HG02938 (cell line): ENCODE measurements at regions not wholly inside any gene's neighbourhood (a gene's known extent, or its start where the extent isn't known, plus 50 kb on each side); places are given as distances from the start of the nearest gene placed in this dataset.
"Not testable (repeated sequence)": the region's sequence is repeated elsewhere in the genome, so short reads cannot be mapped to it uniquely, and the experiment has no call there.

Source experiments
- ATAC-seq: cut with Tn5 transposase; IDR thresholded peaks from one replicate; pipeline ENCODE4 v1.9.1; 2021; ENCODE audit warnings: mild to moderate bottlenecking, moderate library complexity; ENCODE audit not compliant: unreplicated experiment

DNA sequence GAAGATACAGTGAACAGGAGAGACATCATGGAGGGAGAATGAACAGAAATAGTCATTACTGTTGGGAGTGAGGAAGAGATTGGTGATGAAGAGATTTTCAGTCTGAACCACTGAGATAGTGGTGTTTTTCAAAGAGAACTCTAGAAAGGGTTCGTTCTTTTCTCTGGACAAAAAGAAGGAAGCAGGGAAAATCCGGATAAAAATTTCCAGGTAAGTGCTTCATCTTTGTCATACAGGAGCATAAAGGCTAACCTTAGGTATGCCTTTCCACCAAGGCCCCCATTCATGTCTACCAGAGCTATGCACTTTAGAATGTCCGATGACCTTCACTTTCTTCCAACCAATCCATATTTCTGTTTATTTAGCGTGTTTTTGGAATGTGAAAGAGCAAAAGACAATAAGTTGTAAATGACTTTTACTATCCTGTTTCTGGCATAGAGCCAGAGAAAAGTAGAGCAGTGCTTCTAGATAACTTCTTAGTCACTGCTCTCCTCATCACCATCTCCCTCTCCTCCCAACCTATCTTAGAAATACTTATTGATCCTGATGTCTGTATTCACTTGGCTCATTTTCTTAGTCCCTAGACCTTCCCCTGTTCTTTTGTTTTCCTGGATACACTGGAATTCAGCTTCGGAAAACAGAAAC, 116.5 kb downstream of the TTC6 start:
- ATAC-seq: no peak

DNA sequence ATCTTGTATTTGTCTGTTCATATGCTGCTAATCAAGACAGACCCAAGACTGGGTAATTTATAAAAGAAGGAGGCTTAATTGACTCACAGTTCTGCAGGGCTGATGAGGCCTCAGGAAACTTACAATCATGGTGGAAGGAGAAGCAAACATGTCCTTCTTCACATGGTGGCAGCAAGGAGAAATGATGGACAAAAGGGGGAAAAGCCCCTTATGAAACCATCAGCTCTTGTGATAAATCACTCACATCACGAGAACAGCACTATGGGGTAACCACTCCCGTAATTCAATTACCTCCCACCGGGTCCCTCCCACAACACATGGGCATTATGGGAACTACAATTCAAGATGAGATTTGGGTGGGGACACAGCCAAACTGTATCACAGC, 117.0 kb downstream of the TTC6 start:
- ATAC-seq: not testable (repeated sequence)

DNA sequence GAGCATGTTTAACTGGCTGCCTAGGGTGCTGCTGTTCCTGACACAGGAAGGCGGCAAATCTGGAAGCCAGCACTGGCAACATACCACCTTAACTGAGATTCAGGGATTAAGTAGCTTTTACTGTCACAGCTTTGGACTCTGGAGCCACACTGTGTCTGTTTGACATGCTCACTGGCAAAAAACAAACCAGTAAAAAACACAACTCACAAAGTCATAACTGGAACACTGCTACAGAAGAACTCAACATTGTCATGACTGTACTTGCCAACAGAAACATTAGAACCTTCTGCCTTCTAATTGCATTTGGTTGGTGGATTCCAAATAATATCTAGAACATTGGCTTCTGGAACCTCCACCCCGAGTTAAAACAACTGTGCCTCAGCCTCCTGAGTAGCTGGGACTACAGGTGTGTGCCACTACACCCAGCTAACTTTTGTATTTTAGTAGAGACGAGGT, 117.6 kb downstream of the TTC6 start:
- ATAC-seq: no peak

DNA sequence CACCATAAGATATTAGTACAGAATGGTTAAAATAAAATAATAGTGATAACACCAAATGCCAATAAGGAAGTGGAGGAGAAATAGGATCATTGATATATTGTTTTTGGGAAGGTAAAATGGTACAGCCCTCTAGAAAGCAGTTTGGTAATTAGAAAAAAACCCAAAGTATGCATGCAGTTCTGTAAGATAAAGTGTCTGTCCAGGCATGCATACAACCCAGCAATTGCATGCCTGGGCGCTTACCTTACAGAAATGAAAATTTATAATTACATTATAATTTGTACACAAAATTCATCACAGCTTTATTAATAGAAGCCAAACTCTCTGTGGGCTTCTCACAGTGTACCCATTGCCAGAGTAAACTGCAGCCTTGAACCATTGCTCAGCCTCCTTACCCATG, 124.7 kb downstream of the TTC6 start:
- ATAC-seq: no peak

DNA sequence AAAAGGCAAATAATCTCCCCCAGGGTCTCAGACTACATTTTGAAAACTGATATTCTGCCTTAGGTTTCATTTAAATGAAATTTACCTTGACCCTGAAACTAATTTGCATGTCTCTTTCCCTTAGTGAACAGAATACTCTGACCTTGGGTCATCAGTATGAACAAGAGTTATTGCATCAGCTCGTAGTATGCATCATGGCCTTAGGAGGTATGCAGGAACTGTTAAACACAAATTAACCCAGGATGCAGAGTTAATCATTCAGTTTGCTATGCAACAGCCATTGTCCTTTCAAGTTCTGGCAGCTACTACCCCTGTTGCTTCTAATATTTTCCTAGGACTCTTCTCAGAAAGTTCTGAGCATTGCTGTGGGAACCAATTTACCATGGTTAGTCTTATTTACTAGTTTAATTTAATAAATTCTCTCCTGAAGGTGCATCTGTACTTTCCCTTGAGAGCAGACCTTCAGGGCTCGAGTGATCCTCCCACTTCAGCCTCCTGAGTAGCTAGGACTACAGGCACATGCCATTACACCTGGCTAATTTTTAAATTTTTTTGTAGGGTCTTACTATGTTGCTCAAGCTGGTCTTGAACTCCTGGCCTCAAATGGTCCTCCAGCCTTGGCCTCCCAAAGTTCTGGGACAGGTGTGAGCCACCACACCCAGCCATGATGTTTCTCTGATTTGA, 126.7 kb downstream of the TTC6 start:
- ATAC-seq: no peak

DNA sequence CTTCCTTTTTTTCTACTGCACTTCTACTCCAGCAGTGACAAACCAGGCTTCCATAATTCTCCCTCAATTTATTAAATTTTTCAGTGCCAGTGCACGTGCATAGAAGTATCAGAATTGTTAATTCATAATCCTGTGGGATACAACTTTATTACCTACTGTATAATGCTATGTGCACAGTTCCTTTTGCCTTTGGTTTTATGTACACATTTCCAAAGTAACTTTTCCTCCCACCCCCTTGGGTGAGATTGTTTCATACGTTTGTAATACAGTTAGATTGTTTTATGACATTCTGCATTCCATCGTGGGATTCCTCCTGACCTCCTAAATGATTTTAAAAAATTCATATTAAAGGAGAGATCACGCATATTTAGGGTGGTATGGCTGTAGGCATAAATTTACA, 128.1 kb downstream of the TTC6 start:
- no peak for ATAC-seq

DNA sequence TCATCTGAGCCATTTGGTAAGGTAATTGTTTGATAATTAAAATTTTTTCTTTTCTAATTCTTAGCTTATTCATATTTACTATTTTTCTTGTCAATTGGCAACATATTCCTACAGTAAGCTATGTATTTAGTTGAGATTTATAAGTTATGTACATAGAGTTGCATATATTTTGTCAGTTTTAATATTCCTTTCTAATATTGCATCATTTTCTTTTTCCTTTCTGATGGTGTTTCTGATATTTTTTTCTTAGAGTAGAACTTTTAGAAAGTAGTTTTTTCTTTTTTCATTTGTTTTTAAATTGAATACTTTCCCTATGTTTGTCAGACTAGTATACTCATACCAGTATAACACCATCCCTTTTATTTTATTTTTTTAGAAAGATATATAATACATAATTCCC, 131.3 kb downstream of the TTC6 start:
- ATAC-seq: no peak

DNA sequence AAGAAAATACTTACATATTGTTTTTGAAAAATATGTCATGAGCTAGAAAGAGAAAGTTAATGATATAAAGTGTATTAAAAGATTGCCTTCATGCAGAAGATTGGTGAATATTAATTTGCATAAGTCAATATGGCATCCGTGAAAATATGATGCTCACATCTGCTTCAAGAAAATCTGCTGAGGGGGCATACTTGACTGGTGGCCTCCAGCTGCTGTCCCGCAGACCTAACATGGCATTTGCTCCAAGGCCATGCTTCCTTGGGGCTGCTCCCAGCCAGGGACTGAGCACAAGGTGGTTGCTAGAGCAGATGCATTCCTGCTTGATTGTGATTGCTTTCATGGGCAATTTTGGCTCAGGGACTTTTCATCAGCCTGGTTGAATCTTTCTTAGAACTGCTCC, 133.8 kb downstream of the TTC6 start:
- no peak for ATAC-seq

DNA sequence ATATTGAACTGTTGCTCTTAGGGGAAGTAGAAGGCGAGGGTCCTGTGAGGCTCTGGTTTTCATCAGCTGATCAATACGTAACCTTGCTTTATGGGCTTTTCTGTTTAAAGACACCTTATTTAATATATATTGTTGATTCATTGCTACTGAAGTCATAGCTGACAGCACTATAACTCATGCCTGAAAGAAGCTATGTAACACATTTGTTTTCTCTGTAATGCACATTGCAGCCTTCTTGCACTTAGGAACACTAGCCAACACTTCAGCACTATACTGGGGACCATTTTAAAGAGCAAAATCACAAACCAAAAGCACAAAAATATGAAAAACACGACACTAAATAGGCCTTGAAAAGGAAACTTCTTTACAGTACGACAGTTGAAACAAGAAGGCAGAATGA, 135.7 kb downstream of the TTC6 start:
- ATAC-seq: no peak

DNA sequence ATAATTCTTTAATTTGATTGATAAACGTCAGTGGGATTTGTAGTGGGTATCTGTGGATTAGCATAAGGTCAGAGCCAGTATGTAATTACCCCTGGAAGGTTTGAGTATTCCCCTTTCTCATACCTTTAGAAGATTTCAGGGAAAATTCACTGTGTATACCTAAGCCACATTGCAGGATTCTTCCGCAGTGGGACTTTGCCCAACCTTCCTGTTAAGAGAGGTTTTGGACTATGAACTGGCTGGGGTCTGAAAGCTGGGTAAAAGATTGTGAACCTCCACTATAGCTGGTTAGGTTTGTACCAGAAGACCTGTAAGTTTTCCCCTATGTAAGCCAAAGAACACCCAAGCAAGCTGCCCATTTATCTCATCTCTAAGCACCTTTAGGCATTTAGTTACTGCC, 150.2 kb downstream of the TTC6 start:
- ATAC-seq: no peak

DNA sequence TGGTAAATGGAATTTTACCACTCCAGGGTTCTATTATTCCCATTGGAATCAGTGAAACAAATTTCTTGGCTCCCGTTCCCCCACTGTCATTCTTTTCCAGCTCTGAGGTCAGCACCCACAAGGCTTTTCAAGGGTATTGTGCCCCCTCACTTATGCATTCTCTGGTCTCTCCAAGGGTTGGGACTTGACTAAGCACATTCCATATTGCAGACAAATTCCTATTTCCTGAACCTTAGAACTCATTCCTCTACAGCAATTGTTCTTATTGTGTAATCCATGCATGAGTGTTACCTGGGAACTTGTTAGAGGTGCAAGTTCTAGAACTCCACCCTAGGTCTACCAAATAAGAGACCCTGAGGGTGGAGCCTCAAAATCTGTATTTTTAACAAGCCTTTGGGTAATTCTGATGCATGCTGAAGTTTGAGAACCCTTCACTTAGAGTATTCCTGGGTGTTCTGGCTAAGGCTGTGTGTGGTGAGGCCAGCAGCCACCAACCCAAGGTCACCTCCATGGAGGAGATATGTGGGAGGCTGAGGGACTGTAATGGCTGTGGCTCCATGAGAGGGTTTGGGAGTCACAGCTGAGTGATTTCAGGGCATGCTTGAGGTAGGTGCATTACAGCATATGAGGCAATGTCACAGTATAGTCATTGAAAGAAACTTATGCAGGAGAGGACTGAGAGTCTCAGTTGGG, 150.9 kb downstream of the TTC6 start:
- ATAC-seq: no peak

DNA sequence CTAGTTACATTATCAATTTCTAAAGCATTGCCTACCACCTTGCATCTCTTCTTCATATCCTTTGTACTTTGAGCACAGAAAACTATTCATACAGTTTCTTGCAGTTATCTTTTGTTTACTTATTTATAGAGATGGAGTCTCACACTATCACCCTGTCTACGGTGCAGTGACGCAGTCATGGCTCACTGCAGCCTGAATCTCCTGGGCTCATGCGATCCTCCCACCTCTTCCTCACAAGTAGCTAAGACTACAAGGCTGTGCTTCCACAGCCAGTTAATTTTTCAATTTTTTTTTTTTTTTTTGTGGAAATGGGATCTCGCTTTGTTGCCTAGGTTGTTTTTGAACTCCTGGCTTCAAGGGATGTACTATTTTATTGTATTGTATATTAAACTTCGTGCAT, 158.0 kb downstream of the TTC6 start:
- no peak for ATAC-seq

DNA sequence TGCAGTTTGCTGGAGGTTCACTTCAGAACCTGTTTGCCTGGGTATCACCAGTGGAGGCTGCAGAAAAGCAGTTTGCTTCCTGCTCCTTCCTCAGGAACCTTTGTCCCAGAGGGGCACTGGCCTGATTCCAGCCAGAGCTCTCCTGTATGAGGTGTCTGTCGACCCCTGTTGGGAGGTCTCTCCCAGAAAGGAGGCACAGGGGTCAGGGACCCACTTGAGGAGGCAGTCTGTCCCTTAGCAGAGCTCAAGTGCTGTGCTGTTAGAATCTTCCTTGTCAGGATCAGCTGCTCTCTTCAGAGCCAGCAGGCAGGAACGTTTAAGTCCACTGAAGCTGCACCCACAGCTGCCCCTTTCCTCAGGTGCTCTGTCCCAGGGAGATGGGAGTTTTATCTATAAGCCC, 164.8 kb downstream of the TTC6 start:
- ATAC-seq: not testable (repeated sequence)

DNA sequence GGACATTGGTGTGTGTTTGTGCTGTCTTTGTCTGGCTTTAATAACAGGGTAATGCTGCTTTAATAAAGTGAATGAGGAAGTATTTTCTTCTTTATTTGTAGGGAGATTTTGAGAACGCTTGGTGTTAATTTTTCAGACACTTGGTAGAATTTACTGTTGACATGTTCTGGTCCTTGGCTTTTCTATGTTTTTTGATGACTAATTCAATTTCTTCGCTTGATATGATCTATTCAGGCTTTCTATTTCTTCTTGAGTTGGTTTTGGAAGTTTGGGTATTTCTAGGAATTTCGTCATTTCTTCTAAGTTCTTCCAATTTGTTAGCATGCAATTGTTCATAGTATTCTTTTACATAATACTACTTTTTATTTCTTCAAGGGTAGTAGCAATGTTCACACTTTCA, 167.8 kb downstream of the TTC6 start:
- no peak for ATAC-seq

DNA sequence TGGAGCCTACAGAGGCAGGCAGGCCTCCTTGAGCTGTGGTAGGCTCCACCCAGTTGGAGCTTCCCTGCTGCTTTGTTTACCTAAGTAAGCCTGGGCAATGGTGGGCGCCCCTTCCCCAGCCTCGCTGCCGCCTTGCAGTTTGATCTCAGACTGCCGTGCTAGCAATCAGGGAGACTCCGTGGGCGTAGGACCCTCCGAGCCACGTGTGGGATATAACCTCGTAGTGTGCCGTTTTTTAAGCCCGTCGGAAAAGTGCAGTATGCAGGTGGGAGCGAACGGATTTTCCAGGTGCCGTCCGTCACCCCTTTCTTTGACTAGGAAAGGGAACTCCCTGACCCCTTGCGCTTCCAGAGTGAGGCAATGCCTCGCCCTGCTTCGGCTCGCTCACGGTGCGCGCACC, 176.9 kb downstream of the TTC6 start:
- ATAC-seq: not testable (repeated sequence)

DNA sequence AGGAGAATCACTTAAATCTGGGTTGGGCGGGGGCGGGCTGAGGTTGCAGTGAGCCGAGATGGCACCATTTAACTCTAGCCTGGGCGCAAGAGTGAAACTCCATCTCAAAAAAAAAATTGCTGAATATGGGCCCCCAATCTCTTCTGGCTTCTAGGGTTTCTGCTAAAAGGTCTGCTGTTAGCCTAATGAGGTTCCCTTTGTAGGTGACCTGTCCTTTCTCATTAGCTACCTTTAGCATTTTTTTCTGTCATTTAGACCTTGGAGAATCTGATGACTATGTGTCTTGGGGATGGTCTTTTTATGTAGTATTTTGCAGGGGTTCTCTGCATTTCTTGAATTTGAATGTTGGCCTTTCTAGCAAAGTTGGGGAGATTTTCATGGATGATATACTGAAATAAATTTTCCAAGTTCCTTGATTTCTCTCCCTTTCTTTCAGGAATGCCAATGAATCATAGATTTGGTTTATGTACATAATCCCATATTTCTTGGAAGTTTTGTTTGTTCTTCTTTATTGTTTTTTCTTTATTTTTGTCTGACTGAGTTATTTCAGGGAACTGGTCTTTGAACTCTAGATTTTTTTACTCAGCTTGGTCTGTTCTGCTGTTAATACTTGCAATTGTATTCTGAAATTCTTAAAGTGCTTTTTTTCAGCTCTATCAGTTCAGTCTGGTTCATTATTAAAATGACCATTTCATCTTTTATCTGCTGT, 181.5 kb downstream of the TTC6 start:
- ATAC-seq: no peak

DNA sequence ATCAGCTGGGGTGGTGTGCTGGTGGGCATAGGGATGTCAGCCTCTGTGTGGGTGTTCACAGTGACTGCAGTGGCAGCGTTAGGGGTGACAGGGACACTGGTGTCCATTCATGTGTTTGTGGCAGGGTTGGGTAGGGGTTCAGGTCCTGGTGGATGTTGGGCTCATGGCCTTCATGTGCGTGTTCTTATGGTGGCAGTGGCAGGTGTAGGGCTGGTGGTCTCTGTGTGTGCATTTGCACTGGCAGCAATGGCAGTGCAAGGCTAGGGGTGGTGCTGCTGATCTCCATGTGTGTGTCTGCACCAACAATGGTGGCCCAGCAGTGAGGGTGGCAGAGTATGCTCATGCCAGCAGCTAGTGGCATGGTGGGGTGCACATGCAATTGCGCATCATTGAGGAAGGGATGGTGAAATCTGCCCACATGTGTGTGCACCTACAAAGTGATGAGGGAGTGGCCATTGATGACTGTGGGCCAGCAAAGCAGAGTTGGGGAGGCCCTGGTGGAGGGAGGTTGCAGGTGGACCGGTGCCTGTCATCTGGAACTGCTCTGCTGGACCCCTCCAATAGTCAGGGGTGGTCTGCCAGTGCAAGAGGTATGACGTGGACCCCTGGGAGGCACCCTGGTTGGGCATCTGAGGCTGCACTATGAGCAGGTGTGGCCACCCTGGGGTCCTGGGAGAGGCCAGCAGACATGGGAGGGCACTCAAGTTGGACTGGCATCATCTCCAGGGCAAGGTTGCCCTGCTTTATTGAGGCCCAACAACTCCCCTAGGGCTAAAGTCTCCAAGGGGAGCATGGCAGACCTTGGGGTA, 182.9 kb downstream of the TTC6 start:
- no peak for ATAC-seq

DNA sequence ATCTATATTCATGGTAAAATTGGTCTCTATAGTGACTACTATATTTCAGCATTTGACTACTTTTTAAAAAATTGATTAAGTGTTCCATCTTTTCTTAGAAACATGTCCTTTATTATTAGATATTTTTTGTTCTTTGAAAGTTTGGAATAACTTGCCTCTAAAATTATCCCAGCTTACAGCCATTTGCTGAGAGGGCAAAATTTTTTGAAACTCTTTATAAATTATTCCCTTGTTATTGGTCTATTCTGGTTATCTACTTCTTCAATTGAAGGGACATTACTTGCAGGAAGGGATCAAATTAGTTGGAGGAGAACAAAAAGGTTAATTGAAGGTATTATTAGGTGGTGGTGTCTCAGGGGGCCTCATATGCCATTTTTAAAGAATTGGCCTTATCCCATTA, 184.1 kb downstream of the TTC6 start:
- no peak for ATAC-seq

DNA sequence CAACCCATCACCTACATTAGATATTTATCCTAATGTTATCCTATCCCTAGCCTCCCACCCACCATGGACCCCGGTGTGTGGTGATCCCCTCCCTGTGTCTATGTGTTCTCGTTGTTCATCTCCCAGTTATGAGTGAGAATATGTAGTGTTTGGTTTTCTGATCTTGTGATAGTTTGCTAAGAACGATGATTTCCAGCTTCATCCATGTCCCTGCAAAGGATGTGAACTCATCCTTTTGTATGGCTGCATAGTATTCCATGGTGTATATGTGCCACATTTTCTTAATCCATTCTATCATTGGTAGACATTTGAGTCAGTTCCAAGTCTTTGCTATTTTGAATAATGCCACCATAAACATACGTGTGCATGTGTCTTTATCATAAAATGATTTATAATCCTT, 185.3 kb downstream of the TTC6 start:
- ATAC-seq: not testable (repeated sequence)

DNA sequence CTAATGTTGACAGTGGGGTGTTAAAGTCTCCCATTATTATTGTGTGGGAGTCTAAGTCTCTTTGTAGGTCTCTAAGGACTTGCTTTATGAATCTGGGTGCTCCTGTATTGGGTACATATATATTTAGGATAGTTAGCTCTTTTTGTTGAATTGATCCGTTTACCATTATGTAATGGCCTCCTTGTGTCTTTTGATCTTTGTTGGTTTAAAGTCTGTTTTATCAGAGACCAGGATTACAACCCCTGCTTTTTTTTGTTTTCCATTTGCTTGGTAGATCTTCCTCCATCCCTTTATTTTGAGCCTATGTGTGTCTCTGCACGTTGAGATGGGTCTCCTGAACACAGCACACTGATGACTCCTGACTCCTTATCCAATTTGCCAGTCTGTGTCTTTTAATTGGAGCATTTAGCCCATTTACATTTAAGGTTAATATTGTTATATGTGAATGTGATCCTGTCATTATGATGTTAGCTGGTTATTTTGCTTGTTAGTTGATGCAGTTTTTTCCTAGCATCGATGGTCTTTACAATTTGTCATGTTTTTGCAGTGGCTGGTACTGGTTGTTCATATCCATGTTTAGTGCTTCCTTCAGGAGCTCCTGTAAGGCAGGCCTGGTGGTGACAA, 188.9 kb downstream of the TTC6 start:
- not testable (repeated sequence) for ATAC-seq
